ENCODE measurements at regions not wholly inside any gene's neighbourhood (a gene's known extent, or its start where the extent isn't known, plus 50 kb on each side); places are given as distances from the start of the nearest gene placed in this dataset.

- H3K4me3 ChIP-seq (ENCODE audit: control insufficient read depth, low read depth, low read length): no peak overlapping the region
- no peak for TF ChIP-seq CTCF (IDR thresholded peaks at IDR 0.05; ENCODE audit: control insufficient read depth, insufficient read depth, low read depth, low read length, missing control alignments)
- no peak for DNase-seq (ENCODE audit: low read depth)
These were observed 948.6 kb upstream of the CHAC2 start for GRCh38 chr2:52818958-52819357.

- no peak for DNase-seq (ENCODE audit: low read depth)
- no peak for TF ChIP-seq CTCF (IDR thresholded peaks at IDR 0.05; ENCODE audit: control insufficient read depth, insufficient read depth, low read depth, low read length, missing control alignments)
- H3K4me3 ChIP-seq (ENCODE audit: control insufficient read depth, low read depth, low read length): no peak overlapping the region
These were observed 957.1 kb upstream of the CHAC2 start for GRCh38 chr2:52810460-52810859.

- no peak for DNase-seq (ENCODE audit: low read depth)
- H3K4me3 ChIP-seq (ENCODE audit: control insufficient read depth, low read depth, low read length): no peak overlapping the region
- no peak for TF ChIP-seq CTCF (IDR thresholded peaks at IDR 0.05; ENCODE audit: control insufficient read depth, insufficient read depth, low read depth, low read length, missing control alignments)
These were observed 961.6 kb upstream of the CHAC2 start for GRCh38 chr2:52805901-52806410.

- TF ChIP-seq CTCF (IDR thresholded peaks at IDR 0.05; ENCODE audit: control insufficient read depth, insufficient read depth, low read depth, low read length, missing control alignments): no peak
- DNase-seq (ENCODE audit: low read depth): no peak
- no peak overlapping the region for H3K4me3 ChIP-seq (ENCODE audit: control insufficient read depth, low read depth, low read length)
These were observed 973.0 kb upstream of the CHAC2 start for GRCh38 chr2:52794581-52794980.

- DNase-seq (ENCODE audit: low read depth): no peak
- H3K4me3 ChIP-seq (ENCODE audit: control insufficient read depth, low read depth, low read length): no peak overlapping the region
- no peak for TF ChIP-seq CTCF (IDR thresholded peaks at IDR 0.05; ENCODE audit: control insufficient read depth, insufficient read depth, low read depth, low read length, missing control alignments)
These were observed 988.2 kb upstream of the CHAC2 start for GRCh38 chr2:52779446-52779845.

GRCh38 chr2:52776571-52776970 is 991.0 kb upstream of the CHAC2 start:
- DNase-seq (ENCODE audit: low read depth): no peak
- TF ChIP-seq CTCF (IDR thresholded peaks at IDR 0.05; ENCODE audit: control insufficient read depth, insufficient read depth, low read depth, low read length, missing control alignments): no peak
- no peak overlapping the region for H3K4me3 ChIP-seq (ENCODE audit: control insufficient read depth, low read depth, low read length)

GRCh38 chr2:52775674-52776073 is 991.9 kb upstream of the CHAC2 start:
- no peak overlapping the region for H3K4me3 ChIP-seq (ENCODE audit: control insufficient read depth, low read depth, low read length)
- TF ChIP-seq CTCF (IDR thresholded peaks at IDR 0.05; ENCODE audit: control insufficient read depth, insufficient read depth, low read depth, low read length, missing control alignments): no peak
- DNase-seq (ENCODE audit: low read depth): no peak
